ENCODE measurements at regions not wholly inside any gene's neighbourhood (a gene's known extent, or its start where the extent isn't known, plus 50 kb on each side); places are given as distances from the start of the nearest gene placed in this dataset.

DNA sequence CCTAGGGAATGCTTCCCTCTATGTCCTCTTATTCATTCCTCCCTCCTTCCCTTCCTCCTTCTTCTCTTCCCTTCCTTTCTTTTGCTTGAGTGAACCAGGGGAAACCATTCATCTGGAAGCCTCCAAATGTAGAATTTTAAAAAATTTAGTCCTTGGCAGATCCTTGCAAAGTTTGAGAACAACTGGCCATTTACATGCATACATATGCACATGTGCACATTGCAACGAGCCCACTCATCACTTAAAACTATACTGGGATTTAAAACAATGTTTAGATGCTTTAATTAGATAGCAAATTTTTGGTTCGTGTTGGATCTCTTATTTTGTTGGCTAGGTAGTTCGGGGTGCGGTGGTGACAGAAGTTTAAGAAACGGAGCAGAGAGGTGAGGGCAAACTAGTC lies 68.0 kb upstream of the HMGA2 start:
- Mint-ChIP-seq H3K36me3 (ENCODE audit: low read depth) (no peaks in the 10 kb centered on the region), H3K9me3 (no peaks in the 10 kb centered on the region), H3K27me3 (ENCODE audit: low read depth) (peaks cover 8% of the 10 kb centered on the region), H3K27ac (ENCODE audit: unreplicated experiment) (no peak overlapping the region), H3K4me3 (no peak overlapping the region), H3K4me1 (no peaks in the 10 kb centered on the region)
- TF ChIP-seq, protein P1, sequence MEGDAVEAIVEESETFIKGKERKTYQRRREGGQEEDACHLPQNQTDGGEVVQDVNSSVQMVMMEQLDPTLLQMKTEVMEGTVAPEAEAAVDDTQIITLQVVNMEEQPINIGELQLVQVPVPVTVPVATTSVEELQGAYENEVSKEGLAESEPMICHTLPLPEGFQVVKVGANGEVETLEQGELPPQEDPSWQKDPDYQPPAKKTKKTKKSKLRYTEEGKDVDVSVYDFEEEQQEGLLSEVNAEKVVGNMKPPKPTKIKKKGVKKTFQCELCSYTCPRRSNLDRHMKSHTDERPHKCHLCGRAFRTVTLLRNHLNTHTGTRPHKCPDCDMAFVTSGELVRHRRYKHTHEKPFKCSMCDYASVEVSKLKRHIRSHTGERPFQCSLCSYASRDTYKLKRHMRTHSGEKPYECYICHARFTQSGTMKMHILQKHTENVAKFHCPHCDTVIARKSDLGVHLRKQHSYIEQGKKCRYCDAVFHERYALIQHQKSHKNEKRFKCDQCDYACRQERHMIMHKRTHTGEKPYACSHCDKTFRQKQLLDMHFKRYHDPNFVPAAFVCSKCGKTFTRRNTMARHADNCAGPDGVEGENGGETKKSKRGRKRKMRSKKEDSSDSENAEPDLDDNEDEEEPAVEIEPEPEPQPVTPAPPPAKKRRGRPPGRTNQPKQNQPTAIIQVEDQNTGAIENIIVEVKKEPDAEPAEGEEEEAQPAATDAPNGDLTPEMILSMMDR (conservative IDR thresholded peaks at IDR 0.05), result no peak
- no peak for DNase-seq (ENCODE audit: low read depth, low spot score)

DNA sequence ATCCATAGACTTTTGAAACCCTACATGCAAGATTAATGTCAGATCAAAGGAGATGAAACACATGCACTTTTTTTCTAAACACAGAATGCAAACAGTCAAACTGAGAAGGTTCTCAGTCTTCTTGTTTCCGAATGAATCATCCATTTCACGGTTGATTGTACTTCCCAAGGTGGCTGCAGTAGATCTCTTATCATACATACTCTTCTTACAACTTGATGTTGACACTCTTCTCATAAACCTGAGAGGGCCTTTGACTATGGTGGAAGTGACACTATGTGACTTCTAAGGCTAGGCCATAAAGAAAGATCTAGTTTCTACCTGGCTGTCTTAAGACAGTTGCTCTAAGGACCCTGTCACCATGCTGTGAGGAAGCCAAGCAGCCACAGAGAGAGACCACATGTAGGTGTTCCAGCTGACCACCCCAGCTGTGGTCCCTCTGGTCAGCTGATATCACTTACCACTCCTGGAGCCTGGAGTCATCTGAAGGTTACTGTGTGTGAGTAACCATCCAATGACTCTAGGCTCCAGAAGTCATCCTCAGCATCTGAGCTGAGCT lies 67.2 kb upstream of the HMGA2 start:
- TF ChIP-seq, protein P1 (conservative IDR thresholded peaks at IDR 0.05), result no peak
- Mint-ChIP-seq H3K27ac (ENCODE audit: unreplicated experiment) (no peak overlapping the region), H3K4me3 (no peak overlapping the region), H3K27me3 (ENCODE audit: low read depth) (peaks cover 8% of the 10 kb centered on the region), H3K4me1 (no peaks in the 10 kb centered on the region), H3K36me3 (ENCODE audit: low read depth) (no peaks in the 10 kb centered on the region), H3K9me3 (no peaks in the 10 kb centered on the region)
- DNase-seq (ENCODE audit: low read depth, low spot score), result no peak

DNA sequence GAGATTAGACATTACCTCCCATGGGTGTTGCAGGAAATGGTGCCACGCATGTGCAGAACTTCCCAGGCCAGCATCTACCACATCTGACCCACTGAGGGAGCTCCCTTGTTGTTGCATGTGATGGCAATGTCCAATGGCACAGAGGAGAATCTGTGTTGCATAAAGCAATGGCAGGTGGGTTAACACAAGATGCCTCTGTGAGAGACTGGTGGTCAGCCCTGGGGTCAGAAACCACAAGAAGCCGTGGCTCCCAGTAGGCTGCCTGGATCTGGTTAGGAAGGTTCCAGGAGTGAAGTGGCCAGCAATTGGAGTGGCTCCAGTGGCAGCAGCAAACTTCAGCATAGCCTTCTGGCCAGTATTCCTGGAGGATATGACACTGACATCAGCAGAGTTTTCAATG lies 65.9 kb upstream of the HMGA2 start:
- TF ChIP-seq, protein P1 (conservative IDR thresholded peaks at IDR 0.05), result no peak
- no peak for DNase-seq (ENCODE audit: low read depth, low spot score)
- no peak overlapping the region for H3K27ac Mint-ChIP-seq (ENCODE audit: unreplicated experiment)
- H3K36me3 Mint-ChIP-seq (ENCODE audit: low read depth), result no peaks in the 10 kb centered on the region
- H3K27me3 Mint-ChIP-seq (ENCODE audit: low read depth), result peaks cover 8% of the 10 kb centered on the region
- H3K4me1 Mint-ChIP-seq, result no peaks in the 10 kb centered on the region
- H3K4me3 Mint-ChIP-seq, result no peak overlapping the region
- no peaks in the 10 kb centered on the region for H3K9me3 Mint-ChIP-seq

DNA sequence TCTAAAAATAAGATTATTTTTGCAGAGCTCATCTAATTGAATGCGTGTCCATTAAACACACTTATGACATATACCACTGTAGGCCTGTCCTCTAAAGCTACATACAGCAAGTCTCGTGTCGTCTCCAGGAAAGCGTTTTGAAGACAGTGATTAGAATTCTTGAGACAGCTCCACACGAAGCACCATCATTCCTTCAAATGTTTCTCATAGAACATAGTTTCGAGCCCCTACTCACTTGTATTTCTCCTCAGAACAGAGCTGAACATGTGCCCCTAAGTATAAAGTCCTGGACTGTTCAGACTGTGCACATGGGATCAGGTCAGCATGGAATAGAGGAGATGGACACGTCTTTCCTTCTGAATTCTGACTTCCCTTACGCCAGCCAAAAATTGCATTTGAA lies 64.5 kb upstream of the HMGA2 start:
- DNase-seq (ENCODE audit: low read depth, low spot score), result no peak
- Mint-ChIP-seq H3K27ac (ENCODE audit: unreplicated experiment) (no peak overlapping the region), H3K4me1 (no peaks in the 10 kb centered on the region), H3K36me3 (ENCODE audit: low read depth) (no peaks in the 10 kb centered on the region), H3K4me3 (no peak overlapping the region), H3K9me3 (no peaks in the 10 kb centered on the region), H3K27me3 (ENCODE audit: low read depth) (peaks cover 8% of the 10 kb centered on the region)
- TF ChIP-seq, protein P1 (conservative IDR thresholded peaks at IDR 0.05), result no peak

DNA sequence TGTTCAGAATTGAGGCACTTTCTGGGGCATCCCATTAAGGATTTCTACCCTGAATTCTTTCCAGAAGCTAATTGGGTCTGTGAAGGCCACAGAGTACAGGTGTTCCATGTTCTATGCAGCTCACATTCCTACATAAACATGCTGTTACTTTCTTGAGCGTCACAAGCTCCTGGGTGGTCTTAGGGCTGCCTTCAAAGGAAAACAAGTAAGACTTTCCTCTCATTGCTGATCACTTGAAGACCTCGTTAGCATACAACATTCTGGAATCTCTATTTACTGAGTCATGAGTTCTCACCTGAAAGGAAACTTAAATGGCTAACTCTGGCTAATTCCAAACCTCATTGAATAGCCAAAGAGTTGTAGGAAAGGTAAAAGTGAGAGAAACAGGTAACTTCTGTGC lies 63.0 kb upstream of the HMGA2 start:
- no peaks in the 10 kb centered on the region for H3K36me3 Mint-ChIP-seq (ENCODE audit: low read depth)
- H3K9me3 Mint-ChIP-seq, result no peaks in the 10 kb centered on the region
- H3K4me3 Mint-ChIP-seq, result no peak overlapping the region
- TF ChIP-seq, protein P1 (conservative IDR thresholded peaks at IDR 0.05), result no peak
- H3K27me3 Mint-ChIP-seq (ENCODE audit: low read depth), result peaks cover under 1% of the 10 kb centered on the region
- DNase-seq (ENCODE audit: low read depth, low spot score), result no peak
- no peaks in the 10 kb centered on the region for H3K4me1 Mint-ChIP-seq
- no peak overlapping the region for H3K27ac Mint-ChIP-seq (ENCODE audit: unreplicated experiment)

DNA sequence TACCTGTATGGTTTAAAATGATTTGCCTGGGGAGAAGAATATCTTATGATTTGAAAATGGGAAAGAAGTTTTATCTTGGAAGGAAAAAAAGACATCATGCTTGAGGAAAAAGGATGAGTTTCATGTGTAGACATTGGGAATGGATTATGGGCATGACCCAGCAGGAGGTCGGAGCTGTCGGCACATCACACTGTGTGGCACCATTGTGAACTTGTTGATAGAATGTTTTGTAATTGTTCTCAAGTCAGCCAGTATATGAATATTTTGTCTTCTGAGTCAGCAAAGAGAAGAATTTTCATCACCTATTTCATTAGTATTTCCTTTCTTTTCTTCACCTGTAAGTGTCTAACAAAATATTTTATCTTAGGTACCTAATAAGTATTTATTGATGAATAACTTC lies 60.0 kb upstream of the HMGA2 start:
- Mint-ChIP-seq H3K36me3 (ENCODE audit: low read depth) (no peaks in the 10 kb centered on the region), H3K9me3 (no peaks in the 10 kb centered on the region), H3K4me3 (no peak overlapping the region), H3K4me1 (no peaks in the 10 kb centered on the region), H3K27ac (ENCODE audit: unreplicated experiment) (no peak overlapping the region), H3K27me3 (ENCODE audit: low read depth) (no peaks in the 10 kb centered on the region)
- DNase-seq (ENCODE audit: low read depth, low spot score), result no peak
- TF ChIP-seq, protein P1 (conservative IDR thresholded peaks at IDR 0.05), result no peak

Data from neural crest cell (in vitro differentiated cells).